ENCODE measurements at regions not wholly inside any gene's neighbourhood (a gene's known extent, or its start where the extent isn't known, plus 50 kb on each side); places are given as distances from the start of the nearest gene placed in this dataset.

- TF ChIP-seq CTCF (conservative IDR thresholded peaks at IDR 0.05; ENCODE audit: control insufficient read depth, insufficient read depth, low read depth, low read length): no peak
- H3K4me3 ChIP-seq (ENCODE audit: control insufficient read depth, low read depth, low read length): no peak overlapping the region
Observed at GRCh38 chr20:40510622-40511021, 178.4 kb downstream of the MAFB start.

GRCh38 chr20:40508821-40509220 is 180.2 kb downstream of the MAFB start:
- peak; percentile 30 for DNase-seq (ENCODE audit: low read depth)
- no peak for TF ChIP-seq CTCF (conservative IDR thresholded peaks at IDR 0.05; ENCODE audit: control insufficient read depth, insufficient read depth, low read depth, low read length)
- no peak overlapping the region for H3K4me3 ChIP-seq (ENCODE audit: control insufficient read depth, low read depth, low read length)

More at GRCh38 chr20:40510622-40511021, 178.4 kb downstream of the MAFB start:
- no peak for DNase-seq (ENCODE audit: low read depth)

GRCh38 chr20:40506537-40506939 is 182.5 kb downstream of the MAFB start:
- TF ChIP-seq CTCF (conservative IDR thresholded peaks at IDR 0.05; ENCODE audit: control insufficient read depth, insufficient read depth, low read depth, low read length): peak; percentile 15
- DNase-seq (ENCODE audit: low read depth): peak; percentile 99

GRCh38 chr20:40503119-40503518 is 185.9 kb downstream of the MAFB start:
- no peak for DNase-seq (ENCODE audit: low read depth)
- TF ChIP-seq CTCF (conservative IDR thresholded peaks at IDR 0.05; ENCODE audit: control insufficient read depth, insufficient read depth, low read depth, low read length): no peak
- no peak overlapping the region for H3K4me3 ChIP-seq (ENCODE audit: control insufficient read depth, low read depth, low read length)

More at GRCh38 chr20:40506537-40506939, 182.5 kb downstream of the MAFB start:
- no peak overlapping the region for H3K4me3 ChIP-seq (ENCODE audit: control insufficient read depth, low read depth, low read length)

GRCh38 chr20:40502576-40502975 is 186.5 kb downstream of the MAFB start:
- DNase-seq (ENCODE audit: low read depth): no peak
- TF ChIP-seq CTCF (conservative IDR thresholded peaks at IDR 0.05; ENCODE audit: control insufficient read depth, insufficient read depth, low read depth, low read length): no peak

GRCh38 chr20:40499391-40499790 is 189.6 kb downstream of the MAFB start:
- TF ChIP-seq CTCF (conservative IDR thresholded peaks at IDR 0.05; ENCODE audit: control insufficient read depth, insufficient read depth, low read depth, low read length): no peak
- DNase-seq (ENCODE audit: low read depth): no peak
- no peak overlapping the region for H3K4me3 ChIP-seq (ENCODE audit: control insufficient read depth, low read depth, low read length)

More at GRCh38 chr20:40502576-40502975, 186.5 kb downstream of the MAFB start:
- no peak overlapping the region for H3K4me3 ChIP-seq (ENCODE audit: control insufficient read depth, low read depth, low read length)
